ENCODE measurements at regions not wholly inside any gene's neighbourhood (a gene's known extent, or its start where the extent isn't known, plus 50 kb on each side); places are given as distances from the start of the nearest gene placed in this dataset.

- no peak for TF ChIP-seq ZNF146 (tag by site-specific recombination; IDR thresholded peaks at IDR 0.05)
- no peak for TF ChIP-seq CTCF (tag by site-specific recombination; IDR thresholded peaks at IDR 0.05)
- TF ChIP-seq ZNF133 (tag by site-specific recombination; IDR thresholded peaks at IDR 0.05): no peak
- no peak for TF ChIP-seq ZNF580 (tag by site-specific recombination; IDR thresholded peaks at IDR 0.05)
- no peak for TF ChIP-seq ZNF221 (tag by site-specific recombination; IDR thresholded peaks at IDR 0.05; ENCODE audit: borderline replicate concordance)
Measured at GRCh38 chr12:102565555-102565954, 85.2 kb upstream of the IGF1 start.
